HL-60 (cell line): ENCODE measurements at regions not wholly inside any gene's neighbourhood (a gene's known extent, or its start where the extent isn't known, plus 50 kb on each side); places are given as distances from the start of the nearest gene placed in this dataset.

ENCODE experiments used
- DNase-seq, 2 experiments: peaks; one replicate each; pipeline ENCODE4 v3.0.0-alpha.2; 2010 to 2020; ENCODE audit warnings: low read depth in 1 of 2, low spot score in 1 of 2
- H3K27ac ChIP-seq: fragments of 250-450 bp; sonication (Bioruptor Pico); replicated peaks from 2 replicates; pipeline ENCODE4 v1.5.1; 2020; ENCODE audit warnings: mild to moderate bottlenecking, moderate library complexity
- H3K27me3 ChIP-seq: fragments of 250-450 bp; sonication (Bioruptor Pico); 2 replicates; pipeline ENCODE4 v1.5.1; 2021; ENCODE audit warnings: mild to moderate bottlenecking, moderate library complexity; ENCODE audit not compliant: insufficient read depth, poor library complexity, severe bottlenecking
- H3K4me3 ChIP-seq: replicated peaks from 2 replicates; pipeline ENCODE4 v1.5.1; 2011; ENCODE audit warnings: mild to moderate bottlenecking, control low read depth, low read length; ENCODE audit not compliant: insufficient read depth
- CTCF ChIP-seq: IDR thresholded peaks from one replicate; pipeline ENCODE4 v1.5.1; 2011; ENCODE audit warnings: low read length, control low read depth, inconsistent platforms; ENCODE audit not compliant: insufficient read depth
- GABPA ChIP-seq: IDR thresholded peaks from 2 replicates; pipeline ENCODE4 v1.6.1; 2012; ENCODE audit warnings: low read depth
- POLR2AphosphoS5 ChIP-seq: IDR thresholded peaks from 2 replicates; pipeline ENCODE4 v1.6.1; 2012; ENCODE audit warnings: low read depth
- REST ChIP-seq: IDR thresholded peaks from 2 replicates; pipeline ENCODE4 v1.6.1; 2012; ENCODE audit warnings: low read depth; ENCODE audit not compliant: insufficient replicate concordance
- SPI1 ChIP-seq: IDR thresholded peaks from 2 replicates; pipeline ENCODE4 v1.6.1; 2012; ENCODE audit warnings: low read depth, mild to moderate bottlenecking, borderline replicate concordance

GRCh38 chr6:145396499-145396898, 338.8 kb downstream of the EPM2A start:
- TF ChIP-seq REST (no peak), POLR2AphosphoS5 (no peak), GABPA (no peak), CTCF (no peak), SPI1 (no peak)
- no peaks in the 10 kb centered on the region for H3K27me3 ChIP-seq

GRCh38 chr6:145400508-145400907, 334.8 kb downstream of the EPM2A start:
- no peak overlapping the region for H3K27ac ChIP-seq
- no peak for DNase-seq
- H3K4me3 ChIP-seq: no peak overlapping the region
- H3K27me3 ChIP-seq: no peaks in the 10 kb centered on the region
- TF ChIP-seq SPI1: no peak

More at GRCh38 chr6:145396499-145396898, 338.8 kb downstream of the EPM2A start:
- Histone ChIP-seq H3K27ac (no peak overlapping the region), H3K4me3 (no peak overlapping the region)
- DNase-seq: no peak

- DNase-seq: no peak
- Histone ChIP-seq H3K4me3 (no peak overlapping the region), H3K27me3 (no peaks in the 10 kb centered on the region), H3K27ac (no peak overlapping the region)
- TF ChIP-seq REST: no peak
- TF ChIP-seq CTCF: no peak
- TF ChIP-seq GABPA: no peak
- TF ChIP-seq SPI1: no peak
- TF ChIP-seq POLR2AphosphoS5: no peak
These were observed 330.2 kb downstream of the EPM2A start for GRCh38 chr6:145405006-145405551.

- no peak for DNase-seq
- H3K27ac ChIP-seq: no peak overlapping the region
- TF ChIP-seq REST: no peak
- no peak for TF ChIP-seq GABPA
- no peak for TF ChIP-seq POLR2AphosphoS5
- no peak for TF ChIP-seq CTCF
- no peak for TF ChIP-seq SPI1
- no peaks in the 10 kb centered on the region for H3K27me3 ChIP-seq
- no peak overlapping the region for H3K4me3 ChIP-seq
These were observed 328.5 kb downstream of the EPM2A start for GRCh38 chr6:145406783-145407182.
